SU-DHL-6 (cell line): ENCODE measurements at regions not wholly inside any gene's neighbourhood (a gene's known extent, or its start where the extent isn't known, plus 50 kb on each side); places are given as distances from the start of the nearest gene placed in this dataset.

Experiments used
- CTCF ChIP-seq: fragments of 200-600 bp; sonication (generic); IDR thresholded peaks from one replicate; pipeline ENCODE4 v1.5.1; 2017; ENCODE audit warnings: antibody characterized with exemption, mild to moderate bottlenecking, low read length, moderate library complexity; ENCODE audit not compliant: insufficient read depth, poor library complexity, severe bottlenecking
- EZH2phosphoT487 ChIP-seq: fragments of 200-600 bp; sonication (generic), shearing (Covaris generic); conservative IDR thresholded peaks from 2 replicates; pipeline ENCODE4 v1.6.1; 2018; ENCODE audit warnings: mild to moderate bottlenecking, antibody characterized with exemption, low read length, moderate library complexity, mixed read lengths

GRCh38 chr1:217049081-217049480 lies 325.9 kb upstream of the ESRRG start:
- TF ChIP-seq CTCF (no peak), EZH2phosphoT487 (no peak)
